ENCODE measurements at regions not wholly inside any gene's neighbourhood (a gene's known extent, or its start where the extent isn't known, plus 50 kb on each side); places are given as distances from the start of the nearest gene placed in this dataset.

- no peak overlapping the region for H3K4me3 ChIP-seq (replicated peaks in 1 of 3; ENCODE audit: insufficient read depth in 1 of 3, low read depth in 1 of 3, low read length in 3 of 3)
- H3K9ac ChIP-seq (replicated peaks; ENCODE audit: extremely low read depth, insufficient read depth, low read length): no peak overlapping the region
- CTCF ChIA-PET: no interaction called here
- TF ChIP-seq POLR2A (IDR thresholded peaks at IDR 0.05; ENCODE audit: low read depth, low read length) (no peak), FOS (IDR thresholded peaks at IDR 0.05; ENCODE audit: borderline replicate concordance, insufficient read depth, low read length) (no peak)
- H3K9me3 ChIP-seq (replicated peaks; ENCODE audit: control insufficient read depth, insufficient read depth, low read length): no peaks in the 10 kb centered on the region
- dilution Hi-C loops (cut with MboI; ENCODE audit: extremely low pct_ligation_motif_present, low sequenced_read_pairs): no loop called here
- BruUV-seq (replicated peaks): no TSS peak
- no peak overlapping the region for H3K4me2 ChIP-seq (ENCODE audit: insufficient read depth, low read length)
- H3K27ac ChIP-seq (ENCODE audit: insufficient read depth, low read depth, low read length): no peak overlapping the region
- intact Hi-C loops (cut with micrococcal nuclease): no loop called here
- POLR2A ChIA-PET: no interaction called here
- H3K9me1 ChIP-seq (replicated peaks; ENCODE audit: control insufficient read depth, extremely low read depth, insufficient read depth, low read length): no peaks in the 10 kb centered on the region
- H3K36me3 ChIP-seq (ENCODE audit: control insufficient read depth in 2 of 2, extremely low read depth in 1 of 2, insufficient read depth in 2 of 2, low read length in 2 of 2): no peaks in the 10 kb centered on the region
- H4K20me1 ChIP-seq (replicated peaks; ENCODE audit: control insufficient read depth, extremely low read depth, insufficient read depth, low read length): no peaks in the 10 kb centered on the region
- DNase-seq (ENCODE audit: low read depth, low spot score) (no peak), FAIRE-seq (no peak)
- peaks cover 52 to 66% of the 10 kb centered on the region in 2 experiments for H3K27me3 ChIP-seq (ENCODE audit: control insufficient read depth in 2 of 2, insufficient read depth in 2 of 2, low read length in 2 of 2)
- no peaks in the 10 kb centered on the region for H3K79me2 ChIP-seq (ENCODE audit: control insufficient read depth, insufficient read depth, low read length)
- peaks cover 10% of the 10 kb centered on the region for H3K4me1 ChIP-seq (ENCODE audit: control insufficient read depth, extremely low read depth, insufficient read depth, low read length)
- H2AFZ ChIP-seq (ENCODE audit: low read depth, low read length): no peak overlapping the region
These were observed 69.1 kb downstream of the FOXD1 start for GRCh38 chr5:73379435-73379834.

GRCh38 chr5:73378765-73379164, 69.8 kb downstream of the FOXD1 start:
- H3K9ac ChIP-seq (replicated peaks; ENCODE audit: extremely low read depth, insufficient read depth, low read length): no peak overlapping the region
- CTCF ChIA-PET: interaction anchor here (1.3 to 1.4 kb wide), 2 partner anchors 73 to 162 kb away, joined by 3 to 4 read pairs; no protein-coding TSS in a partner anchor
- dilution Hi-C loops (cut with MboI; ENCODE audit: extremely low pct_ligation_motif_present, low sequenced_read_pairs): no loop called here
- intact Hi-C loops (cut with micrococcal nuclease): no loop called here
- H3K4me1 ChIP-seq (ENCODE audit: control insufficient read depth, extremely low read depth, insufficient read depth, low read length): peaks cover 10% of the 10 kb centered on the region
- TF ChIP-seq MAX (IDR thresholded peaks at IDR 0.05; ENCODE audit: insufficient read depth, insufficient read length) (no peak), GATA2 (IDR thresholded peaks at IDR 0.05; ENCODE audit: insufficient read depth, insufficient read length, low read depth, low read length) (no peak), EZH2 (IDR thresholded peaks at IDR 0.05; ENCODE audit: borderline replicate concordance, low read depth, low read length, severe bottlenecking) (no peak), FOS (IDR thresholded peaks at IDR 0.05; ENCODE audit: borderline replicate concordance, insufficient read depth, low read length) (no peak), CTCF (IDR thresholded peaks at IDR 0.05; ENCODE audit: extremely low read depth in 1 of 2, insufficient read depth in 1 of 2, low read depth in 1 of 2, low read length in 2 of 2) (no peak), POLR2A (IDR thresholded peaks at IDR 0.05; ENCODE audit: low read depth, low read length) (no peak)
- no peaks in the 10 kb centered on the region for H3K9me1 ChIP-seq (replicated peaks; ENCODE audit: control insufficient read depth, extremely low read depth, insufficient read depth, low read length)
- no peaks in the 10 kb centered on the region for H4K20me1 ChIP-seq (replicated peaks; ENCODE audit: control insufficient read depth, extremely low read depth, insufficient read depth, low read length)
- H3K9me3 ChIP-seq (replicated peaks; ENCODE audit: control insufficient read depth, insufficient read depth, low read length): no peaks in the 10 kb centered on the region
- POLR2A ChIA-PET: no interaction called here
- DNase-seq (ENCODE audit: low read depth, low spot score): no peak
- peaks cover 52 to 61% of the 10 kb centered on the region in 2 experiments for H3K27me3 ChIP-seq (ENCODE audit: control insufficient read depth in 2 of 2, insufficient read depth in 2 of 2, low read length in 2 of 2)
- FAIRE-seq: no peak
- H3K36me3 ChIP-seq (ENCODE audit: control insufficient read depth in 2 of 2, extremely low read depth in 1 of 2, insufficient read depth in 2 of 2, low read length in 2 of 2): no peaks in the 10 kb centered on the region
- no peak overlapping the region for H3K27ac ChIP-seq (ENCODE audit: insufficient read depth, low read depth, low read length)
- H3K4me3 ChIP-seq (replicated peaks in 1 of 3; ENCODE audit: insufficient read depth in 1 of 3, low read depth in 1 of 3, low read length in 3 of 3): no peak overlapping the region
- no TSS peak for BruUV-seq (replicated peaks)
- H2AFZ ChIP-seq (ENCODE audit: low read depth, low read length): no peak overlapping the region
- no peak overlapping the region for H3K4me2 ChIP-seq (ENCODE audit: insufficient read depth, low read length)
- H3K79me2 ChIP-seq (ENCODE audit: control insufficient read depth, insufficient read depth, low read length): no peaks in the 10 kb centered on the region
